ENCODE measurements at regions not wholly inside any gene's neighbourhood (a gene's known extent, or its start where the extent isn't known, plus 50 kb on each side); places are given as distances from the start of the nearest gene placed in this dataset.

DNA sequence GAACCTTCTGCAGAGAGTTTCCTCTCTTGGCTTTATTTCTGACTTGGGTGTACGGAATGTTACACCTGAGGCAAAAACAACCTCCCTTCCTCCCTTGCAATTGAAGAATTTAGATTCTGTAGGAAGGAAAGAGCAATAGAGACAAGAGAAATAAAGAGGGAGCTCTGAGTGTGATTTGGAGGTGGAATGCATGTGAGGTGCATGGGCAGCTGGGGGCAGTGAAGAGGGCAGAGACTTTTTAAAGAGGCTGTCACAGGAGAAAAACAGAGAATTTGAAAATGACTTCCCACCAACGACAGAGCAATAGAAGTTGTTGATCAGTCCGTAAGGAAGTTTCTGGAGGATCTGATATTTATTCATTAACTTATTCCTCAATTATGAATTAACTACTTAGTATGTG is 172.0 kb upstream of the B3GALT2 start:
- Mint-ChIP-seq H3K27ac (ENCODE audit: unreplicated experiment) (peak overlapping the region; percentile 44), H3K36me3 (ENCODE audit: unreplicated experiment) (no peaks in the 10 kb centered on the region), H3K4me1 (ENCODE audit: low read depth, unreplicated experiment) (peaks cover 31% of the 10 kb centered on the region), H3K27me3 (ENCODE audit: unreplicated experiment) (no peaks in the 10 kb centered on the region), H3K4me3 (ENCODE audit: unreplicated experiment) (peak overlapping the region; percentile 11), H3K9me3 (ENCODE audit: unreplicated experiment) (peaks cover 3% of the 10 kb centered on the region)
- DNase-seq: no peak
- TF ChIP-seq, protein P1, sequence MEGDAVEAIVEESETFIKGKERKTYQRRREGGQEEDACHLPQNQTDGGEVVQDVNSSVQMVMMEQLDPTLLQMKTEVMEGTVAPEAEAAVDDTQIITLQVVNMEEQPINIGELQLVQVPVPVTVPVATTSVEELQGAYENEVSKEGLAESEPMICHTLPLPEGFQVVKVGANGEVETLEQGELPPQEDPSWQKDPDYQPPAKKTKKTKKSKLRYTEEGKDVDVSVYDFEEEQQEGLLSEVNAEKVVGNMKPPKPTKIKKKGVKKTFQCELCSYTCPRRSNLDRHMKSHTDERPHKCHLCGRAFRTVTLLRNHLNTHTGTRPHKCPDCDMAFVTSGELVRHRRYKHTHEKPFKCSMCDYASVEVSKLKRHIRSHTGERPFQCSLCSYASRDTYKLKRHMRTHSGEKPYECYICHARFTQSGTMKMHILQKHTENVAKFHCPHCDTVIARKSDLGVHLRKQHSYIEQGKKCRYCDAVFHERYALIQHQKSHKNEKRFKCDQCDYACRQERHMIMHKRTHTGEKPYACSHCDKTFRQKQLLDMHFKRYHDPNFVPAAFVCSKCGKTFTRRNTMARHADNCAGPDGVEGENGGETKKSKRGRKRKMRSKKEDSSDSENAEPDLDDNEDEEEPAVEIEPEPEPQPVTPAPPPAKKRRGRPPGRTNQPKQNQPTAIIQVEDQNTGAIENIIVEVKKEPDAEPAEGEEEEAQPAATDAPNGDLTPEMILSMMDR (IDR thresholded peaks at IDR 0.05; ENCODE audit: partially characterized antibody, unreplicated experiment): no peak

DNA sequence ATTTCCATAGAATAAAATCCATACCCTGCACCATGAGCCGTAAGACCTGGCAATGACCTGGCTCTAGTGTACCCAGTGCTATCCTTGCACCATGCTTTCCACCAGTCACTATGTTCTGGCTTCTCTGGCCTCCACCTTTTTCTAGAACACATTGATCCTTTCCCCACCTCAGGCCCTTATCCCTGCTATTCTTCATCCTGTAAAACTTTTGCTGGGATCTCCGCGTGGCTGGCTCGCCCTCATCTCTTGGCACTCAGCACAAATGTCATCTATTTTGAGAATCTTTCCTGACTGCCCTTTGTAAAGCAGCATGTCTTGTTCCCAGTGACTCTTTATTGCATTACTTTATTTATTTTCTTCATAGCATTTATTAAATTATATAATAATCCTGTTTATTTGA is 169.8 kb upstream of the B3GALT2 start:
- H3K4me3 Mint-ChIP-seq (ENCODE audit: unreplicated experiment): no peak overlapping the region
- no peak overlapping the region for H3K27ac Mint-ChIP-seq (ENCODE audit: unreplicated experiment)
- no peak for DNase-seq
- peaks cover 3% of the 10 kb centered on the region for H3K9me3 Mint-ChIP-seq (ENCODE audit: unreplicated experiment)
- H3K4me1 Mint-ChIP-seq (ENCODE audit: low read depth, unreplicated experiment): peaks cover 40% of the 10 kb centered on the region
- H3K36me3 Mint-ChIP-seq (ENCODE audit: unreplicated experiment): no peaks in the 10 kb centered on the region
- peaks cover under 1% of the 10 kb centered on the region for H3K27me3 Mint-ChIP-seq (ENCODE audit: unreplicated experiment)
- TF ChIP-seq, protein P1 (IDR thresholded peaks at IDR 0.05; ENCODE audit: partially characterized antibody, unreplicated experiment): no peak

DNA sequence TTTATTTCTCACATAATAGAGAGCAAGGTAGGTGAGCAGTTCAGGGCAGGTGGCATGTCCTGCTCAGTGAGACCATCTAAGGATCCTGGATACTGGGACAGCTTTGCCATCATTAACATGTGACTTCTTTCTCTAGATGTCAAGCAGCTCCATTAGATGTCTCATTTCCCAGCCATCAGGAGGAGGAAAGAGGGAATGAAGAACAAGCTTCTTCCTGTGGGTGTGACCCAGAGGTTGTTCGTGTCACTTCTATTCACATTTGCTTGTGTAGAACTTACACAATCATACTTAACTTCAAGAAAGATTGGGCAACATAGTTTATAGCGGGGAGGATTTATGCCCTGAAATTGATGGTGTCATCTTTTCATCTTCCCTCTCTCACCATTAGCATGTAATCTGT is 169.2 kb upstream of the B3GALT2 start:
- no peaks in the 10 kb centered on the region for H3K36me3 Mint-ChIP-seq (ENCODE audit: unreplicated experiment)
- peaks cover 2% of the 10 kb centered on the region for H3K27me3 Mint-ChIP-seq (ENCODE audit: unreplicated experiment)
- H3K9me3 Mint-ChIP-seq (ENCODE audit: unreplicated experiment): peaks cover 3% of the 10 kb centered on the region
- DNase-seq: no peak
- TF ChIP-seq, protein P1 (IDR thresholded peaks at IDR 0.05; ENCODE audit: partially characterized antibody, unreplicated experiment): no peak
- H3K27ac Mint-ChIP-seq (ENCODE audit: unreplicated experiment): no peak overlapping the region
- H3K4me1 Mint-ChIP-seq (ENCODE audit: low read depth, unreplicated experiment): peaks cover 42% of the 10 kb centered on the region
- no peak overlapping the region for H3K4me3 Mint-ChIP-seq (ENCODE audit: unreplicated experiment)

DNA sequence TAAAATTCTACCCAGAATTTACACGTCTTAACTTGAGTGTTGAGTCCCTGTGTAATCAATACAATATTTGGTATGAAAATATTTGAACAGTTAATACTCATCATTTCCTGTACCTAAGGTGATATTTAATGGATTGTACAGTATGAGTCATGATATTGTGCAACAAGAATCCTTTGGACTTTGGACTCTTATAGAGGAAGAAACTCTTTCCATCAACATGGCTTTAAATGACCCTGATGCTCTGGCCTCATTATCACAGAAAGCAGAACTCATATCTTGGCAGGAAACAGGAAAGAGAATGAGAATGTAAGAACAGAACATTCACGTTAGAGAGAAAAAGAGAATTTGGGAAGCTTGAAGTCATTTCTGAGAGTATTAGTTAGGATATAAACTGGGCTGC is 168.8 kb upstream of the B3GALT2 start:
- H3K27me3 Mint-ChIP-seq (ENCODE audit: unreplicated experiment): peaks cover 2% of the 10 kb centered on the region
- no peak overlapping the region for H3K4me3 Mint-ChIP-seq (ENCODE audit: unreplicated experiment)
- peaks cover 40% of the 10 kb centered on the region for H3K4me1 Mint-ChIP-seq (ENCODE audit: low read depth, unreplicated experiment)
- H3K27ac Mint-ChIP-seq (ENCODE audit: unreplicated experiment): no peak overlapping the region
- peaks cover 3% of the 10 kb centered on the region for H3K9me3 Mint-ChIP-seq (ENCODE audit: unreplicated experiment)
- TF ChIP-seq, protein P1 (IDR thresholded peaks at IDR 0.05; ENCODE audit: partially characterized antibody, unreplicated experiment): no peak
- DNase-seq: no peak
- no peaks in the 10 kb centered on the region for H3K36me3 Mint-ChIP-seq (ENCODE audit: unreplicated experiment)

DNA sequence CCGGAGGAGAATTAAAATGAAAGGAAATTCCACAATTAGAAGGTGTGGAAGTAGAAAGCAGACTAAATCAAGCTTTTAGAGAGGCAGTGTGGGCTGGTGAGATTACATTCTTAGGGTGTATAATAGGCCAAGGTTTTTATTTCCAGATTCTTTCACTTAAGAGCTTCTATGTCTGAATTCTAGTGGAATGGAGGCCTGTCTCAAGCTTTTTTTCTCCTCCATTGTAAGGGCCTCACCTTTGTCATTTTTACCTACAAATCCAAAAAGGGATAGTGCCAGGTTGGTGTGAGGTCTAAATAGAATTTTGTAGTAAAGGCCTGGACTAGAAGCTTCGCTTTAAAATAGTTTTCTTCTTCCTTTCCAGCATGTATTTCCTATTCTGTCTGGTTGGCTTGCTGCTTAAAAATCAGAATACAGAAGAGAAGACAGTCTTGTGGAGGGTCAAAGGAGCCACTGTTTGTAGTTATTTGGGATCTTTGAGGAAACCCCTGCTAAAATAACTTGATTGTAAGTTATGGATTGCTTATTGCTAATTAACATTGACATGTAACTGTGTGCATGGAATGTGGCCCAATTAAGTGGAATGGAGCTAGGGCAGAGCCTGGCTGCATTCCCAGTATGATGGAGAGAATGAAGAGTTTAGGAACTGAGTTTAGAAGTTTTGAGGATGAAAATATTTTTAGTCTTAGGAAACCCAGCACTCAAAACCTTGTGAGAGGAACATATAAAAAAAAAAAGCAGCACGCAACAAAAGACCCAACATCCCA is 162.5 kb upstream of the B3GALT2 start:
- H3K27me3 Mint-ChIP-seq (ENCODE audit: unreplicated experiment): peaks cover 2% of the 10 kb centered on the region
- H3K4me3 Mint-ChIP-seq (ENCODE audit: unreplicated experiment): no peak overlapping the region
- H3K4me1 Mint-ChIP-seq (ENCODE audit: low read depth, unreplicated experiment): peaks cover 18% of the 10 kb centered on the region
- H3K27ac Mint-ChIP-seq (ENCODE audit: unreplicated experiment): no peak overlapping the region
- H3K9me3 Mint-ChIP-seq (ENCODE audit: unreplicated experiment): no peaks in the 10 kb centered on the region
- no peaks in the 10 kb centered on the region for H3K36me3 Mint-ChIP-seq (ENCODE audit: unreplicated experiment)
- TF ChIP-seq, protein P1 (IDR thresholded peaks at IDR 0.05; ENCODE audit: partially characterized antibody, unreplicated experiment): no peak
- no peak for DNase-seq
